IMR-90 (cell line): ENCODE measurements at regions not wholly inside any gene's neighbourhood (a gene's known extent, or its start where the extent isn't known, plus 50 kb on each side); places are given as distances from the start of the nearest gene placed in this dataset.

Source experiments
- ATAC-seq: fragments of 200-7000 bp; cut with Tn5 transposase; 2 replicates; pipeline ENCODE4 v1.9.1; 2020; ENCODE audit warnings: low read depth, mild to moderate bottlenecking, moderate library complexity
- BruUV-seq: library from RNA; stranded (reverse); fragments of 400-500 nt; replicated peaks from 2 replicates; lab custom pipeline; 2021; lab: Mats Ljungman, UMichigan
- CTCF ChIA-PET: fragments of 300-600 bp; formaldehyde crosslinking; extraction: SDS; loops from one replicate; lab custom pipeline; 2021; ENCODE audit warnings: antibody characterized with exemption; lab: Yijun Ruan, JAX
- POLR2A ChIA-PET: fragments of 300-600 bp; sonication (Branson Sonifier 250); formaldehyde crosslinking; loops from one replicate; lab custom pipeline; 2022; ENCODE audit warnings: antibody characterized with exemption; ENCODE audit not compliant: unreplicated experiment; lab: Charles Lee
- DNase-seq: peaks from one replicate; pipeline ENCODE4 v3.0.0; 2013
- H2AFZ ChIP-seq: replicated peaks from 2 replicates; pipeline ENCODE3; 2013; ENCODE audit warnings: low read length, mild to moderate bottlenecking; ENCODE audit not compliant: poor library complexity
- H2AK5ac ChIP-seq: 2 replicates; pipeline ENCODE4 v1.6.1; 2013; ENCODE audit warnings: low read depth, low read length, inconsistent platforms
- H2AK9ac ChIP-seq: replicated peaks from 2 replicates; pipeline ENCODE3; 2013; ENCODE audit warnings: mild to moderate bottlenecking, low read depth, low read length, moderate library complexity; ENCODE audit not compliant: poor library complexity
- H2BK120ac ChIP-seq: 2 replicates; pipeline ENCODE4 v1.6.1; 2013; ENCODE audit warnings: low read depth, low read length, inconsistent platforms
- H2BK15ac ChIP-seq: 3 replicates; pipeline ENCODE4 v1.6.1; 2013; ENCODE audit warnings: low read depth, low read length, inconsistent platforms
- H2BK20ac ChIP-seq: 2 replicates; pipeline ENCODE4 v1.6.1; 2013; ENCODE audit warnings: low read depth, mild to moderate bottlenecking, inconsistent platforms, low read length, moderate library complexity
- H2BK5ac ChIP-seq: 2 replicates; pipeline ENCODE4 v1.6.1; 2013; ENCODE audit warnings: mild to moderate bottlenecking, low read depth, low read length, inconsistent platforms; ENCODE audit not compliant: poor library complexity, severe bottlenecking
- H3K14ac ChIP-seq: replicated peaks from 2 replicates; pipeline ENCODE4 v1.6.1; 2013; ENCODE audit warnings: low read depth, low read length, inconsistent platforms
- H3K18ac ChIP-seq: 2 replicates; pipeline ENCODE4 v1.6.1; 2013; ENCODE audit warnings: low read depth, low read length, control low read depth
- H3K23ac ChIP-seq: 2 replicates; pipeline ENCODE4 v1.6.1; 2013; ENCODE audit warnings: low read depth, low read length, inconsistent platforms
- H3K27ac ChIP-seq: 2 replicates; pipeline ENCODE4 v1.5.1; 2013; ENCODE audit warnings: mild to moderate bottlenecking, control low read depth, low read length; ENCODE audit not compliant: insufficient read depth
- H3K27me3 ChIP-seq: 2 replicates; pipeline ENCODE4 v1.6.1; 2013; ENCODE audit warnings: low read length; ENCODE audit not compliant: control insufficient read depth, insufficient read depth
- H3K36me3 ChIP-seq: 2 replicates; pipeline ENCODE4 v1.6.1; 2013; ENCODE audit warnings: low read length, mixed read lengths; ENCODE audit not compliant: control insufficient read depth, insufficient read depth
- H3K4ac ChIP-seq: 2 replicates; pipeline ENCODE4 v1.6.1; 2013; ENCODE audit warnings: low read depth, low read length, inconsistent platforms
- H3K4me1 ChIP-seq: 2 replicates; pipeline ENCODE4 v1.6.1; 2013; ENCODE audit warnings: low read length, mixed read lengths; ENCODE audit not compliant: control insufficient read depth, insufficient read depth
- H3K4me2 ChIP-seq: 2 replicates; pipeline ENCODE4 v1.6.1; 2013; ENCODE audit warnings: low read depth, mild to moderate bottlenecking, control low read depth, low read length, moderate library complexity
- H3K4me3 ChIP-seq: 2 replicates; pipeline ENCODE4 v1.5.1; 2013; ENCODE audit warnings: low read depth, mild to moderate bottlenecking, control low read depth, low read length, moderate library complexity; ENCODE audit not compliant: insufficient read depth
- H3K56ac ChIP-seq: 2 replicates; pipeline ENCODE4 v1.6.1; 2013; ENCODE audit warnings: low read length, inconsistent platforms; ENCODE audit not compliant: insufficient read depth; ENCODE audit errors: extremely low read depth
- H3K79me1 ChIP-seq, 2 experiments: 2 replicates each; pipeline ENCODE4 v1.6.1; 2013; ENCODE audit warnings: low read length in 2 of 2, inconsistent platforms in 1 of 2, low read depth in 1 of 2
- H3K9ac ChIP-seq: 2 replicates; pipeline ENCODE4 v1.6.1; 2013; ENCODE audit warnings: low read depth, low read length, control low read depth
- H3K9me1 ChIP-seq: 2 replicates; pipeline ENCODE4 v1.6.1; 2013; ENCODE audit warnings: low read length, inconsistent platforms; ENCODE audit not compliant: insufficient read depth
- H3K9me3 ChIP-seq: 2 replicates; pipeline ENCODE4 v1.6.1; 2013; ENCODE audit warnings: low read length; ENCODE audit not compliant: control insufficient read depth, insufficient read depth
- H4K20me1 ChIP-seq: 2 replicates; pipeline ENCODE4 v1.6.1; 2013; ENCODE audit warnings: low read length, inconsistent platforms; ENCODE audit not compliant: insufficient read depth
- H4K5ac ChIP-seq: 2 replicates; pipeline ENCODE4 v1.6.1; 2013; ENCODE audit warnings: mild to moderate bottlenecking, low read depth, low read length, control low read depth
- H4K8ac ChIP-seq, 2 experiments: 2 replicates each; pipeline ENCODE4 v1.6.1; 2013; ENCODE audit warnings: low read depth in 2 of 2, low read length in 2 of 2, control low read depth in 1 of 2, inconsistent platforms in 1 of 2
- H4K91ac ChIP-seq: 2 replicates; pipeline ENCODE4 v1.6.1; 2013; ENCODE audit warnings: low read depth, low read length, inconsistent platforms; ENCODE audit not compliant: insufficient read depth
- BHLHE40 ChIP-seq: fragments of 150-350 bp; IDR thresholded peaks from 2 replicates; pipeline ENCODE4 v1.6.1; 2016; ENCODE audit warnings: mild to moderate bottlenecking, low read depth, low read length
- CEBPB ChIP-seq: IDR thresholded peaks from 2 replicates; pipeline ENCODE4 v1.6.1; 2012; ENCODE audit warnings: low read depth, low read length, improper control_type of control experiment
- CHD1 ChIP-seq: IDR thresholded peaks from 2 replicates; pipeline ENCODE4 v1.6.1; 2012; ENCODE audit warnings: low read depth, low read length, improper control_type of control experiment
- ELK1 ChIP-seq: fragments of 150-350 bp; IDR thresholded peaks from 2 replicates; pipeline ENCODE4 v1.6.1; 2016; ENCODE audit warnings: low read depth, mild to moderate bottlenecking, low read length, moderate library complexity, borderline replicate concordance
- FOS ChIP-seq: fragments of 150-350 bp; IDR thresholded peaks from 2 replicates; pipeline ENCODE4 v1.6.1; 2016; ENCODE audit warnings: low read depth, low read length
- MAFK ChIP-seq: IDR thresholded peaks from 2 replicates; pipeline ENCODE4 v1.6.1; 2012; ENCODE audit warnings: low read depth, low read length, improper control_type of control experiment
- MAZ ChIP-seq: IDR thresholded peaks from 2 replicates; pipeline ENCODE4 v1.6.1; 2012; ENCODE audit warnings: low read depth, mild to moderate bottlenecking, low read length, improper control_type of control experiment, moderate library complexity, borderline replicate concordance
- MXI1 ChIP-seq: IDR thresholded peaks from 2 replicates; pipeline ENCODE4 v1.6.1; 2012; ENCODE audit warnings: low read depth, mild to moderate bottlenecking, low read length, moderate library complexity, borderline replicate concordance
- NFE2L2 ChIP-seq: fragments of 150-350 bp; IDR thresholded peaks from 2 replicates; pipeline ENCODE4 v1.6.1; 2016; ENCODE audit warnings: low read depth, mild to moderate bottlenecking, low read length
- POLR2A ChIP-seq: IDR thresholded peaks from 2 replicates; pipeline ENCODE4 v1.6.1; 2012; ENCODE audit warnings: mild to moderate bottlenecking, low read depth, low read length
- RAD21 ChIP-seq: IDR thresholded peaks from 2 replicates; pipeline ENCODE4 v1.6.1; 2012; ENCODE audit warnings: low read length, improper control_type of control experiment
- RCOR1 ChIP-seq: IDR thresholded peaks from 2 replicates; pipeline ENCODE4 v1.6.1; 2012; ENCODE audit warnings: mild to moderate bottlenecking, low read length, improper control_type of control experiment; ENCODE audit not compliant: insufficient replicate concordance
- RFX5 ChIP-seq: IDR thresholded peaks from 2 replicates; pipeline ENCODE4 v1.8.0; 2012; ENCODE audit warnings: low read depth, mild to moderate bottlenecking, low read length, moderate library complexity
- SMC3 ChIP-seq: fragments of 150-350 bp; IDR thresholded peaks from 2 replicates; pipeline ENCODE4 v1.6.1; 2016; ENCODE audit warnings: low read depth, mild to moderate bottlenecking, antibody characterized with exemption, low read length, moderate library complexity
- USF2 ChIP-seq: fragments of 150-350 bp; IDR thresholded peaks from 2 replicates; pipeline ENCODE4 v1.6.1; 2017; ENCODE audit warnings: mild to moderate bottlenecking, antibody characterized with exemption, low read length, low read depth
- WGBS, 2 experiments: methylation state at CpG; one replicate each; pipeline versions ENCODE4 v1.1.5 to v1.1.7; 2013; ENCODE audit warnings: missing lambda C conversion rate in 2 of 2; ENCODE audit not compliant: insufficient read length in 1 of 2; ENCODE audit errors: extremely low coverage in 2 of 2; 5-methylcytosine and 5-hydroxymethylcytosine counted together
- dilution Hi-C: fragments of 300-500 bp; cut with HindIII; formaldehyde crosslinking; loops from one replicate; pipeline ENCODE4 v1.14.3; 2018; ENCODE audit warnings: low sequenced_read_pairs; ENCODE audit not compliant: unreplicated experiment
- in situ Hi-C: fragments of 300-500 bp; cut with MboI; formaldehyde crosslinking; loops from 3 replicates; pipeline ENCODE4 v1.14.3; 2019; ENCODE audit warnings: low sequenced_read_pairs, inconsistent platforms, mixed read lengths
- intact Hi-C: fragments of 100-400 bp; cut with micrococcal nuclease; formaldehyde crosslinking; loops from 2 replicates; pipeline ENCODE4 v1.10.0; 2022
- TF ChIP-seq, protein P1 (sequence below): conservative IDR thresholded peaks from 2 replicates; pipeline ENCODE4 v1.5.1; 2012; ENCODE audit warnings: mild to moderate bottlenecking, low read depth, low read length, improper control_type of control experiment

DNA sequence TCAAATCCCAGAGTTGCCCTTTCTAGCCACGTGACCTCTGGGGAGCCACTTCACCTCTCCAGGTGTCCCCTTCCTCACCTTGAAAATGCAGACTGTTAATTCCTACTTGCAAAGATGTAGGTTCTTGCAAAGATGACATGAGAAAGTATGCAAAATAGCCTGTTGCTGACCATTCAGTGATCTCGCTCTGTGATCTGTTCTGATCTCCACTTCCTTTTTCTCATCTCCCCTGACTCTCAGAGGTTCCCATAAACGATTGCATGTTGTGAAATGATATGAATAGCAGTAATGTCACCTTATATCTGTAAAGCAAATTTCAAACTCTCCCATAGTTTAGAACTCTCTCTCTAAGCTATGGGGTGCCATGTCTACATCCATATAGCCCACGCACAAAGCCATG lies 182.3 kb downstream of the TMEM132E start:
- no peak overlapping the region for H2AK9ac ChIP-seq
- H2BK5ac ChIP-seq, result no peak overlapping the region
- H3K4ac ChIP-seq, result no peak overlapping the region
- WGBS, 2 experiments, result no CpG with 5 or more reads among the region's 4 CpGs
- POLR2A ChIA-PET, result no interaction called here
- DNase-seq, result no peak
- no peaks in the 10 kb centered on the region for H3K36me3 ChIP-seq
- no peaks in the 10 kb centered on the region for H3K27me3 ChIP-seq
- no peak overlapping the region for H3K23ac ChIP-seq
- no peaks in the 10 kb centered on the region for H3K9me3 ChIP-seq
- H4K8ac ChIP-seq, result no peak overlapping the region
- no peak overlapping the region for H2AK5ac ChIP-seq
- H3K4me1 ChIP-seq, result no peaks in the 10 kb centered on the region
- H2BK20ac ChIP-seq, result no peak overlapping the region
- no peak overlapping the region for H3K9ac ChIP-seq
- H3K9me1 ChIP-seq, result no peaks in the 10 kb centered on the region
- no peak overlapping the region for H2AFZ ChIP-seq
- no peak overlapping the region for H3K4me3 ChIP-seq
- no peak for TF ChIP-seq CEBPB
- TF ChIP-seq NFE2L2, result no peak
- TF ChIP-seq, protein P1, sequence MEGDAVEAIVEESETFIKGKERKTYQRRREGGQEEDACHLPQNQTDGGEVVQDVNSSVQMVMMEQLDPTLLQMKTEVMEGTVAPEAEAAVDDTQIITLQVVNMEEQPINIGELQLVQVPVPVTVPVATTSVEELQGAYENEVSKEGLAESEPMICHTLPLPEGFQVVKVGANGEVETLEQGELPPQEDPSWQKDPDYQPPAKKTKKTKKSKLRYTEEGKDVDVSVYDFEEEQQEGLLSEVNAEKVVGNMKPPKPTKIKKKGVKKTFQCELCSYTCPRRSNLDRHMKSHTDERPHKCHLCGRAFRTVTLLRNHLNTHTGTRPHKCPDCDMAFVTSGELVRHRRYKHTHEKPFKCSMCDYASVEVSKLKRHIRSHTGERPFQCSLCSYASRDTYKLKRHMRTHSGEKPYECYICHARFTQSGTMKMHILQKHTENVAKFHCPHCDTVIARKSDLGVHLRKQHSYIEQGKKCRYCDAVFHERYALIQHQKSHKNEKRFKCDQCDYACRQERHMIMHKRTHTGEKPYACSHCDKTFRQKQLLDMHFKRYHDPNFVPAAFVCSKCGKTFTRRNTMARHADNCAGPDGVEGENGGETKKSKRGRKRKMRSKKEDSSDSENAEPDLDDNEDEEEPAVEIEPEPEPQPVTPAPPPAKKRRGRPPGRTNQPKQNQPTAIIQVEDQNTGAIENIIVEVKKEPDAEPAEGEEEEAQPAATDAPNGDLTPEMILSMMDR, result no peak
- TF ChIP-seq SMC3, result no peak
- TF ChIP-seq ELK1, result no peak
- TF ChIP-seq MAZ, result no peak
- no peak for TF ChIP-seq CHD1
- no peak for TF ChIP-seq USF2
- no peak for TF ChIP-seq MAFK
- no peak for TF ChIP-seq POLR2A
- TF ChIP-seq RFX5, result no peak
- TF ChIP-seq RAD21, result no peak
- no peak for TF ChIP-seq FOS
- no peak for TF ChIP-seq MXI1
- no peak for TF ChIP-seq RCOR1
- TF ChIP-seq BHLHE40, result no peak
- intact Hi-C loops, result no loop called here
- no peak overlapping the region for H3K56ac ChIP-seq
- H4K20me1 ChIP-seq, result no peaks in the 10 kb centered on the region
- in situ Hi-C loops, result no loop called here
- dilution Hi-C loops, result no loop called here
- no peaks in the 10 kb centered on the region for H3K79me1 ChIP-seq
- H4K91ac ChIP-seq, result no peak overlapping the region
- no peak overlapping the region for H3K4me2 ChIP-seq
- no peak overlapping the region for H2BK120ac ChIP-seq
- H3K14ac ChIP-seq, result no peak overlapping the region
- no TSS peak for BruUV-seq
- no peak overlapping the region for H3K18ac ChIP-seq
- H2BK15ac ChIP-seq, result no peak overlapping the region
- ATAC-seq, result no peak
- H4K5ac ChIP-seq, result no peak overlapping the region
- CTCF ChIA-PET, result no interaction called here
- no peak overlapping the region for H3K27ac ChIP-seq
